ENCODE measurements at regions not wholly inside any gene's neighbourhood (a gene's known extent, or its start where the extent isn't known, plus 50 kb on each side); places are given as distances from the start of the nearest gene placed in this dataset.
"Not testable (repeated sequence)": the region's sequence is repeated elsewhere in the genome, so short reads cannot be mapped to it uniquely, and the experiment has no call there.

DNA sequence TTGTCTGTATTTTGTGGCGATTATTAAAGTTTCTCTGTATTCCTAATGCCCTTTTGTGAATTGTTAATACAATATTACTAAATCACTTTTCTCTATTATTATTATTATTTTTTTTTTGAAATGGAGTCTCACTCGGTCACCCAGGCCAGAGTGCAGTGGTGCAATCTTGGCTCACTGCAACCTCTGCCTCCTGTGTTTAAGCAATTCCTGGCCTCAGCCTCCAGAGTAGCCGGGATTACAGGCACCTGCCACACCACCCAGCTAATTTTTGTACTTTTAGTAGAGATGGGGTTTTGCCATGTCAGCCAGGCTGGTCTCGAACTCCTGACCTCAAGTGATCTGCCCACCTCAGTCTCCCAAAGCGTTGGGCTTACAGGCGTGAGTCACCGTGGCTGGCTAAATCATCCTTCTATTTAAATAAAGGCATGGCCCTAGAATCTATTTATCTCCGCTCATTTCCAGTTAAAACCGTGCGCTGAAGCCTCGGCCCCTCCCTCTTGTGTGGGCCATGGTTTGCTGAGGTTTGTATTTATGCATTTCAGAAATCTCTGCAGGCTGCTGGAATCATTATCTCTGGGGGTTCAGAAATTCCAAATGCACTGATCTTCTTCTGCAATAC lies 1136.4 kb upstream of the TMEM132C start:
- DNase-seq: no peak

DNA sequence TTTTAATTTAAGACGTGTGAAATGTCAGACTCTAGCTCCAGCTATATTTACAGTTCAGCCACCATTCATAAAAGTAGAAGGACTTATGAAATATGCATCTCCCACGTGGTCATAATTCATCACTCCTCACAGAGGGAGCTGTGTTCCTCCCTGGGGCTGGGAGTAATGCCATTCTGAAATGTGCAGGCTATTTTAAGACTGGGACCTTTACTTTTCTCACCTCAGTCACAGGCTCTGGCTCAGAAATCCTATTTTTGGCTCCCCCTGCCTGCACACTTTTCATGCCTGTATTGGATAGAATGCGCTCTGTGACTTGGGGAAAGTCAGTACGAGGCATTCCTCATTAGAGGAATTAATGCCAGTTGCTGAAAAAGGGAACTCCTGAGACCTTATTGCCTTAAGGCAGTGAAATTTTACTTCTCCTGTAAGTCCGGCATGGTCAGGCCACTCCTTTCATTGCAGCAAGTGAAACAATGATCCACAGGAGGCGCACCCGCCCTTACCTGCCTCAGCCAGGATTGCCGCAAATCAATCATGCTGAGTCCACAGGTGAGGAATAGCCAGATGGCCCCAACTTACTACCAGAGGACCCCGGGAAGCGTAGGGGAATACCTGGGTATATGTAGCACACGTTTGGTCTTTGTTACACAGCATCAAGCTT lies 1133.2 kb upstream of the TMEM132C start:
- no peak for DNase-seq

DNA sequence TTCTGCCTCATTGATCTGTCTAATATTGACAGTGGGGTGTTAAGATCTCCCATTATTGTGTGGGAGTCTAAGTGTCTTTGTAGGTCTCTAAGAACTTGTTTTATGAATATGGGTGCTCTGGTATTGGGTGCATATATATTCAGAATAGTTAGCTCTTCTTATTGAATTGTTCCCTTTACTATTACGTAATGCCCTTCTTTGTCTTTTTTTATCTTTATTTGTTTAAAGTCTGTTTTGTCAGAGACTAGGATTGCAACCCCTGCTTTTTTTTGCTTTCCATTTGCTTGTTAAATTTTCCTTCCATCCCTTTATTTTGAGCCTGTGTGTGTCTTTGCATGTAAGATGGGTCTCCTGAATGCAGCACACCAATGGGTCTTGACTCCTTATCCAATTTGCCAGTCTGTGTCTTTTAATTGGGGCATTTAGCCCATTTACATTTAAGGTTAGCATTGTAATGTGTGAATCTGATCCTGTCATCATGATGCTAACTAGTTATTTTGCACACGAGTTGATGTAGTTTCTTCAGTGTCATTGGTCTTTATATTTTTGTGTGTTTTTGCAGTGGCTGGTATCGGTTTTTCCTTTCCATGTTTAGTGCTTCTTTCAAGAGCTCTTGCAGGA lies 1126.0 kb upstream of the TMEM132C start:
- DNase-seq: not testable (repeated sequence)

DNA sequence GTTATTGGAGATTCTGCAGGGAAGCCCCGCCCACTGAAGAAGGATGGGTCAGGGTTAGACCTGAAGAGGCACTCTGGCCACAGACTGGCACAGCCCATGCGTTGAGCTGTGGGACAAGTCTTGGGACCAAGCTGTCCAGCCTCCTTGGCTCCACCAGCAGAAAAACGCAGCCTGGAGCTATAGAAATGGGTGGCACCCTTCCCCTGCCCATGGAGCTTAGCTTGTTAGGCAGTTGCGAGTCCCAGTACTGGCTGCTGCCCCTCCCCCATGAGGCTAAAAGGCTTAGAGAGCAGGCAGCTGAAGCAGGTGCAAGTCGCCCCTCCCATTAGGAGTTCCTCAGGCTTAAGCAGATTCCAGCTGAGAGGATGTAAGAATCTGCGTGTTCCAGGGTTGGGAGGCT lies 1124.0 kb upstream of the TMEM132C start:
- no peak for DNase-seq

DNA sequence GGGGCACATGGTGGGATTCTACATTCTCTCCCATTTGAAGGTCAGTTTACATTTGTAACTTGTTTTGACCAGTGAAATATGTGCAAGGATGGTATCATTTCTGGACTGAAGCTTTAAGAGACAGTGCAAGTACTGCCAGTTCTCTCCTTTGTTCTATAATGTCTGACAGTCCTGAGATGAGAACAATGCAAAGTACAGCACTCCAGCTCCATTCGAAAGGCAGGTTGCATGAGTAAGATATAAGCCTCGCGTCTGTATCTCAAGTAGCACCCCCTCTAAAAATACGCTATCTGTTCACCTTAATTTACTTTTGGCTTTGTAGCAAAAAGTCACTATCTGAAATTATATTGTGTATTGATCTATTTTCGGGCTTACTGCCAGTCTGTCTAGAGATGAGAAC lies 1122.2 kb upstream of the TMEM132C start:
- no peak for DNase-seq

DNA sequence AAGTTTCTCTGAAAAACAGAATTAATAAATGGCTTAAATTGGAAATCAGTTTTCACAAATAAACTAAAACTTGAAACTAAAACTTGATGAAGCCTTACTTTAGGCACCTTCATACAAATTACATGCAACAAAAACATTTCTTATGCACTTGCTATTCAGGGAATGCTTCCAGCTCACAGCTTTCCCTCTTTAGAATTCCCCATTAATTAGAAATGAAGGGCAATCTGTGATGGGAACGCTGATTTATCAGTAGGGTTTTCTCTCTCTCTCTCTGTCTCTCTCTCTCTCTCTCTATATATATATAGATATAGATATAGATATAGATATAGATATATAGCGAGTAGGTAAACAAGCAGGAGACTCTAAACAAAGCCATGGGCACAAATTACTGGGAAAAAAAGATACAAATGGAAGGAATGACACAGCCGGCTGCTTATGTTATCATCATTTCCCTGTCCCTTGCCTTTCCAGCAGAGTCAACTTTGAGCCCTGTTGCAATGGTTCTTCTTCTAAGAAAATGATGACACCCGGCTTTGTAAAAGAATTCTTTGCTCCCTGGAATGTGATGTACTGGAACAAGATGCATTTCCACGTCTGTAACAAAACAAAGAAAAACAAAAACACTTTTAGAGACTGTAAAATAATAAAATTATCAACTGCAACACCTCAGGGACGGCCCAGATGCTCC lies 1121.6 kb upstream of the TMEM132C start:
- no peak for DNase-seq

DNA sequence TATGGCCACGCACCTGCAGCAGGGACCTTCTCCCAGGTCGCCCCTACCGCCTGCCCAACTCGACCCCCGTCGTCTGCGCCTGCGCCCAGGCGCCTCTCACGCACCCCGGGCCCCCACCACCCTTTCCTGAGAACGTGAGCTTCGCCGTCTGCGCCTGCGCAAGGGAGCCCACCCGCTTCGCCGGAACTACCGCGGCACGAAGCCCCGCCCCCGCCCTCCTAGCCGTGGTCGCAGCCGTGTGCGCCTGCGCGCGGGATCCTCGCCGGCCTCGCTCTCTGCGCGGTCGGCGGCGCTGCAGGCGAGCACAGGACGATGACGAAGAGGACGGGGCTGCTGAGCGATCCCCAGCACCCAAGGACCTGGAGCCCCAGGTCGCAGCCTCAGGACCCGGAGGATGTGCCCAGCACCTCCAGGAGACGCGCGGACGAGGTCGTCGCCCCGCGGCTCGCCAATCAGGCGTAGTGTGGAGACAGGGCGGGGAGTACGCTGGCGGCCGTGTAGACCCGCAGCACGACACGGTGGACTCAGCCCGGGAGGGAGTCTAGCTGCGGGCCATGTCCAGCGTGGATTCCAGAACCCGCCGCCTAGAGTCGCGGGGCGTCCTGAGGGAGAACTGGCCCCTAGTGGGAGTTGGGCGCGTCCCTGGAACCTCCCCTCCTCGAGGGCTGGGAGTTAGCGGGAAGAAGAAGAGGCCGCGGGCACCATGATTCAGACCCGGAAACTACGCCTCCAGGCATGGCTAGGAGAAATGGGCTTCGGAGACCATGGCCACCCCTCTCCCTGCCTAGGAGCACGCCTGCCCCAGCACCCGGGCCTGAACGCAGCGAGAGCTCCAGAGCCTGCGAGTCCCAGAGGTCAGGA lies 1120.8 kb upstream of the TMEM132C start:
- no peak for DNase-seq

DNA sequence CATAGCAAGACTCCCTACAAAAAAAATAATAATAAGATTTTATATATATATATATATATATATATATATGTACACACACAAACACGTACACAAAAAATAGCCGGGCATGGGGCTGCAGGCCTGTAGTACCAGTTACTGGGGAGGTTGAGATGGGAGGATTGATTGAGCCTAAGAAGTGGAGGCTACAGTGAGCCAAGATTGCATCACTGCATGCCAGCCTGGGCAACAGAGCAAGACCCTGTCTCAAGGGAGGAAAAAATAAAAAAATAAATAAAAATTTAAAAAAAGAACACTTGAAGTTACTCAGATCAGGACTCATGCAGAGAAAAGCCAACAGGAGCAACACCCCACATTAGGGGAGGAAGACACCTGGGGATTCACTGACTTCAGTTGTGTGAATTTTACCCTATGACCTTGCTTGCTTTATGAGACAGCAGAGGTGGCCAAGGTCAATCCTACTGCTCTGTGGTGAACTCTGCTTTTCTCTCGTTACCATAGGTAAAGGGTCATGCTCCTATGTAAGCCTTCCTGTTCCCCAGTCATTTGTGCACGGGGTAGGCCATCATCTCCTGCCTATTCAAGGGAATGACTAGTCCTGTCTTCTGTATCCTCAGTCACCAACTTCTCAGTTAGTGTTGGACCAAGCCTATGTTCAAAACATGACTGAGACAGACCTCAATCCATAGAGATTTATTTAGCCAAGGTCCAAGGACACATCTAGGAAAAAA lies 1119.8 kb upstream of the TMEM132C start:
- DNase-seq: no peak

DNA sequence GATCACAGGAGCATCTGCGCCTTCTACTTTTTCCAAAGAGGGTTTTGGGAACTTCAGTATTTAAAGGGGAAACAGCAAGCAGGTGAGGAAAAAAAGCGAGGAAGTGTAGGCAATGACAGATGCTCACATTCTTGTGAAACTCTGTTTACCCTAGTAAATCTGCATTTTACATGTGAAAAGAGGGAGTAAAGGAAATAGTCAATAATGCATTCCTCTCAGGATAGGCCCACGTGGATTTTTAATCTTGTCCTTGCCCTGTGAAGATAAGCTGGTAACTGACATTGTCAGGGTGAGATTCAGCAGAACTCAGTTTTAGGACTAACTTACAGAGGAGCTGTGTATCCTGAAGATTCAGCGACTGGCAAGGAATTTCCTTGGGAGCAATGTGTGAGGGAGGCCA lies 1119.2 kb upstream of the TMEM132C start:
- no peak for DNase-seq

DNA sequence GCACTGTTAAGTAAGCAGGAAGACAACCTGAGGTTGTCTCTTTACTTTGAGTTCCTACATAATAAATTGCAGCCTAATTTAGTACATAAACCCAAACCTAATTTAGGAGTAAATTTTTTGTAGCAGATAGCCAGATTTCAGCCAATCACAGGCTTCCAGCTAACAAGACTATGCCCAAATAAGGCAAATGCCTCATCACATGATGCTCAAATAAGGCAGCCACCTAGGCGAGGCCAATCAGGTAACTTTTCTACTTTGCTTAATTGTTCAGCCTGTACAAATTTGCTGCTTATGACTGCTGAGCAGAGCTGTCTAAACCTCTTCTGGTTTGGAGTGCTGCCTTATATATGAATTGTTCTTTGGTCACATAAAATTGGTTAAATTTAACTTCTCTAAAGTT lies 1118.7 kb upstream of the TMEM132C start:
- no peak for DNase-seq

DNA sequence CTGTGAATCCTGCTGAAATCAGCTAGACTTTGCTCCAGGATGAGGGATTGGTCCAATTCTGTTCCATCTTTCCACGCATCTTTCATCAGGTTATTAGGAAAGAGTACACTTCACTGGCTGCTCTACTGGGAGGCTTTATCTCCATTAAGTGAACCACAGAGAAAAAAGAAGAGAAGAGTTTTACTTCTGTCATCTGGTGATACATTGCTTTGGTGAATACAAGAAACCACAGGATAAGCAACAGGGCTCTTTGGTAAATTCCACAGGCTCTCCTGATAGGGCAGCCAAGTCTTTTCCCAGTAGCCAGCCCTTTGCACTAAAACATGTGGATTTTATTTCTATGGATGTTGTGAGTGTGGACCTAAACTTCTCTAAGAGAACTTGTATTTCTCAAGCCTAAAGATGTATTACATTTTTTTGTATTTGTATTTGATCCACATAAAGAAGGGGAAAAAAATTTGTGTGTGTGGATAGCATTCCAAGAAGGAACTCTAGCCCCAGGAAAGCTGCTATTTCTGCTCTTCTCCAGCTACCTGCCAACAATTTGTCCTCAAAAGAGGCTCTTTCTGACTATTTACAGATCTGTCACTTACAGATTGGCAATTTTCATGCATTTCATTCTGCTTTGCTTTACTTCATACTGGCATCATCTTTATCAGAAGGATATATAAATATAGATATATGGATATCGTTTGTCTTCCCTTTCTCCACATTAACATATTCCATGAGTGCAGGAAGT lies 1117.6 kb upstream of the TMEM132C start:
- no peak for DNase-seq

DNA sequence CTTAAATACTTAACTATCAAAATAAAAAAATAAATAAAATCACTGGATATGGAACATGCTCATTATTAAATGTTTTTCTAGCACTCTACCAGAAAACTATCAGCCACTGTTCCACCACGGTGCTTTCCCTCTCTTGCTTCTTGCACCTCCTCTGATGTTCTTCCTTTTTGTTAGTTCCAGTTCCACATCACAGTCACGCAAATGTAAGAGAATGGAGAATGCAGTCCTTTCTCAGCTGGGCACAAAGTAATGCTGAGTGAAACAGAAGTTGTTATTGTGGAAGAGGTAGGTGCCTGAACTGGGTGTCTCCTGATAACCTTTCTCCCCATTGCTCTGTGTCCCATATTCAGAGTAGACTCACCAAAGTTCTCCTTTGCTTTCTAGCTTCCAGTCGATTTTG lies 1116.9 kb upstream of the TMEM132C start:
- no peak for DNase-seq

DNA sequence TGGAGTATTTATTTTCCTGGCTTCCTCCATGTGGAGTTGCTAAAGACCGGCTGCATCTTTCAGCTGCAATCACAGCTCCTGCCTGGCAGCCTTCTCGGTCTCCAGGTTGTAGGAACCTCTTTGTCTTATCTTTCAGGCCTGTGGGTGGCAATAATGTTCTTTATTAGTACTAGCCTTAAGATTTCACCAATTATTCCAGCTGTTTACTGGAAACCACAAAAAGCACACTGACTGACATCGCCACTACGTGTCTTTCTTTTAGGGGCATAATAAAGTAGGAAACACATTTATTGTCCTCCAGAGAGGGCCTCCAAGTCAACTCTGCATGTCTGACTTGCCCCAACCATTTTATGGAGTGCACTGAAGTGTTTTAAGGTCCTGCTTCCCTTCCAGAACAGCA lies 1116.5 kb upstream of the TMEM132C start:
- no peak for DNase-seq

DNA sequence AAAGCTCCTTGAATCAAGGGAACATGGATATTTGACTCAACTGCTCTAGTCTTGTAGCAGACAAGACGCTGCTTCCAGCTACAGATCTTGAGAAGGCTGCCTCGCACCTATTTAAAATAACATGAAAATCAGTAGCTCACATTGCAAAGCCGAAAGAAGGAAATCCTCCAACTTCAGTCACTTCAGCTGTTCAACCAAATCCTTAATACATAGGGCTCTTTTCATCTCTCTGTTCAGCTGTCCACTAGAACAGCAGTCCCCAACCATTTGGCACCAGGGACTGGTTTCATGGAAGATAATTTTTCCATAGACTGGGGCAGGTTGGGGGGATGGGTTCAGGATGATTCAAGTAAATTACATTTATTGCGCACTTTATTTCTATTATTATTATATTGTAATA lies 1116.0 kb upstream of the TMEM132C start:
- DNase-seq: no peak

DNA sequence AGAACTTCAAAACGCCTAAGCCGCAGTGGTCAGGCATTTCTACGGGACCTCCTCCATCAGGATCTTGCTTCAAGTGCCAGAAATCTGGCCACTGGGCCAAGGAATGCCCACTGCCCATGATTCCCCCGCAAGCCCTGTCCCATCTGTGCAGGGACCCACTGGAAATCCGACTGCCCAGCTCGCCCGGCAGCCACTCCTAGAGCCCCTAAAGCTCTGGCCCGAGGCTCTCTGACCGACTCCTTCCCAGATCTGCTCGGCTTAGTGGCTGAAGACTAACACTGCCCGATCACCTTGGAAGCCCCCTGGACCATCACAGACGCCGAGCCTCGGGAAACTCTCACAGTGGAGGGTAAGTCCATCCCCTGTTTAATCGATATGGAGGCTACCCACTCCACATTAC lies 1113.0 kb upstream of the TMEM132C start:
- no peak for DNase-seq

DNA sequence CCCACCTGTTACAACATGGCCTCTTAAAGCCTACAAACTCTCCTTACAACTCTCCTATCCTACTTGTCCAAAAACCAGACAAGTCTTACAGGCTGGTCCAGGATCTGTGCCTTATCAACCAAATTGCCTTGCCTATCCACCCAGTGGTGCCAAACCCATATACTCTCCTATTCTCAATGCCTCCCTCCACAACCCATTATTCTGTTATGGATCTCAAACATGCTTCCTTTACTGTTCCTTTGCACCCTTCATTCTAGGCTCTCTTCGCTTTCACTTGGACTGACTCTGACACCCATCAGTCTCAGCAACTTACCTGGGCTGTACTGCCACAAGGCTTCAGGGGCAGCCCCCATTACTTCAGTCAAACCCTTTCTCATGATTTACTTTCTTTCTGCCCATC lies 1112.1 kb upstream of the TMEM132C start:
- not testable (repeated sequence) for DNase-seq

DNA sequence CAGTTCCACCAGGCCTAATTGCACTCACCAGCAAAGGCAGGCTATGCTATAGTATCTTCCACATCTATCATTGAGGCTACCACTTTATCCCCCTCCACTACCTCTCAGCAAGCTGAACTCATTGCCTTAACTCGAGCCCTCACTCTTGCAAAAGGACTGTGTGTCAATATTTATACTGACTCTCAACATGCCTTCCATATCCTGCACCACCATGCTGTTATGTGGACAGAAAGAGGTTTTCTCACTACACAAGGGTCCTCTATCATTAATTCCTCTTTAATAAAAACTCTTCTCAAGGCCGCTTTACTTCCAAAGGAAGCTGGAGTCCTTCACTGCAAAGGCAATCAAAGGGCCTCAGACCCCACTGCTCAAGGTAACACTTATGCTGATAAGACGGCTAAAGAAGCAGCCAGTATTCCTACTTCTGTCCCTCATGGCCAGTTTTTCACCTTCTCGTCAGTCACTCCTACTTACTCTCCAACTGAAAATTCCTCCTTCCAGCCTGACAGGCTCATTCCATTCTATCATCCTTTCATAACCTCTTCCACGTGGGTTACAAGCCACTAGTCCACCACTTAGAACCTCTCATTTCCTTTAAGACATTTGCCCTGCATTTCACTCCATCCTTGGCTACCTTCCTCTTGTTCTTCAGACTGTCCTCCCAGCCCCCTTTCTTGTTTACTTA lies 1110.9 kb upstream of the TMEM132C start:
- DNase-seq: not testable (repeated sequence)

DNA sequence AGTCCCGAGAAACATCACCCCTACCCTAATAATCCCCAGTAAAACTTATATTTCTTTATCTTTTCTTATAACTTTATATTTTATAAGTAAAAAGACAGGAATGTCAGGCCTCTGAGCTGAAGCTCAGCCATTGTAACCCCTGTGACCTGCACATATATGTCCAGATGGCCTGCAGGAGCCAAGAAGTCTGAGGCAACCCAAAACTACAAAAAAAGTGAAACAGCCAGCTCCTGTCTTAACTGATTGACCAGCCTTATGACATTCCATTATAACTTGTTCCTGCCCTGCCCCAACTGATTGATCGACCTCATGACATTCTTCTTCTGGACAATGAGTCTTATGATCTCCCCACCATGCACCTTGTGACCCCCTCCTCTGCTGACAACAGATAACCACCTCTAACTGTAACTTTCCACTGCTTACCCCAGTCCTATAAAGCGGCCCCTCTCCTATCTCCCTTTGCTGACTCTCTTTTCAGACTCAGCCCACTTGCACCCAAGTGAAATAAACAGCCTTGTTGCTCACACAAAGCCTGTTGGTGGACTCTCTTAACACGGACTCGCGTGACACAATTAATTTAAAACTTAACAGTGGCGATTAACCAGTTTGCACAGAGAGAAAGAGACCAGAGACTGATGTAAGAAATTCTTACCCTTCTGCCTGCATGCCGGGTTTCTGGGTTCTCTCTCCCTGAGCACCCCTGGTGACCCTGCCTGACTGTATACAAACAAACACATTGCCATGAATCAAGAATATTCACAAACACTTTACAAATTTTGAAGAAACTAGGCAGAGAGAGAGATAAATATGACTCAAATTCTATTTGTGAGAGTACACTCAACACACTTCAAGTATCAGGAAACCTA lies 1109.2 kb upstream of the TMEM132C start:
- not testable (repeated sequence) for DNase-seq

DNA sequence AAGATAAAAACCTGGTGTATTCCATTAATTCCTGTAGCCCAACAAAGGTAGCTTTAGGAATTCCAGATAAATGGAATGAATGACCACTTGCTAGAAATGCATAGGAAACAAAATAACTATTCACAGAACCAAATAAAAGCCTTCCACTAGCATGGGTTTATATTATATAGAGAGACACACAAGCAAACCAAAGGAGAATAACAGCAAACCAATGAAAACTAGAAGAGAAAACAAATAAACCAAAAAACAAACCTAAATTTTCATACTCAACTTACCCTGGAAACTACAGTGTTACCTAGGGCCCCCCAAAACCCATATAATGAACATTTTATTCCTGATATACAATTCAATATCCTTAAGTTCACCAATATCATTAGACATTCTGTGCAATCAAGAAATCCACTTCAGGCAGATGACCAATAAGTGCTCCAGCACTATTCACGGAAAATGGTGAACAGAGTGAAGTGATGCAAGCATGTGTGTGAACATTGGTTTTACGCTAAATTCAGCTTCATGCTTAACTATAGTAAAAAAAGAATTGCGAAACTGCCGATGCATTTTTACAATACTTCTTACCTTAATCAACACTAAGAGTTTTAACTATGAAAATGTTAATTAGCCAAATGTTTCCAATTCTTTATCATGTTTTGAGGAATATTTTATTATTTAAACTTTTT lies 1108.4 kb upstream of the TMEM132C start:
- DNase-seq: no peak

Measured in Kasumi-1 (cell line).